Left renal cortex interstitium (tissue), 4 donors: ENCODE measurements at regions not wholly inside any gene's neighbourhood (a gene's known extent, or its start where the extent isn't known, plus 50 kb on each side); places are given as distances from the start of the nearest gene placed in this dataset.
"Not testable (repeated sequence)": the region's sequence is repeated elsewhere in the genome, so short reads cannot be mapped to it uniquely, and the experiment has no call there.

Experiments
- DNase-seq, 4 donors: peaks; one replicate each; pipeline ENCODE4 v3.0.0-alpha.2; 2013; ENCODE audit warnings: low read depth in 4 of 4, low spot score in 2 of 4, missing footprints in 1 of 4

DNA sequence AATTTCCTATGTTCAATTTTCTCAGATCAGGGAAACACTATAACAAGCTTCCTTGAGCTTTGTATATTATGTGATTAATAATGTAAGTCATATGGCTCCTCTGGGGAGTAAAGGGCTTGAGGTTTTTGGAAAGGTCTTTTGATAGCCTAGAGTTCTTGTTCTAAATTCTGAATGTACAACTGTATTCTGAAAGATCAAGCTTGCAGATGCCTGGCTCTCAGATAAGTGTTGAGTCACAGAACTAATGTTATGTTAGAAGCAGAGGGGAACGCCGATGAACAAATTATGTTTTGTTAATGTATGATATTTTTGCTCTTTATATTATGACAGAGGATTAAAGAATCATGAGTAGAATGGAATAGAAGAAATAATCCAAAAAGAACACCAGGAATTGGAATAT, 170.1 kb downstream of the RPRM start:
- no peak for DNase-seq

DNA sequence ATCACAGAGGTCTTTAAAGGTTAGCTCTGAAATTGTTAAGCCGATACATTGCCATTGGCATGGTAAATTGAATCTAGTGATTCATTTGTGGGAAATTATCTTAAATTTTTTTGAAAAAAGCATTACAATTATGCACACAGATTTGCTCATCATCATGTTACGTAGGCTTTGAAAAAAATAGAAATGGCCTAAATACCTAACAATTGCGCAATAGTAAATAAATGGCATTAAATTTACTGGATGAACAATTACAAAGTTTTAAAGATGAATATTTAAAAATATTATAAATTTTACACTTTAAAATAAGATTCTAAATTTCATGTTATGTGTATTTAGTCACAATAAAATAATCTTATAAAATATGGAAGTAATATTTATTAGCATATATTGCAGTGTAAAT, 171.3 kb downstream of the RPRM start:
- DNase-seq: no peak

DNA sequence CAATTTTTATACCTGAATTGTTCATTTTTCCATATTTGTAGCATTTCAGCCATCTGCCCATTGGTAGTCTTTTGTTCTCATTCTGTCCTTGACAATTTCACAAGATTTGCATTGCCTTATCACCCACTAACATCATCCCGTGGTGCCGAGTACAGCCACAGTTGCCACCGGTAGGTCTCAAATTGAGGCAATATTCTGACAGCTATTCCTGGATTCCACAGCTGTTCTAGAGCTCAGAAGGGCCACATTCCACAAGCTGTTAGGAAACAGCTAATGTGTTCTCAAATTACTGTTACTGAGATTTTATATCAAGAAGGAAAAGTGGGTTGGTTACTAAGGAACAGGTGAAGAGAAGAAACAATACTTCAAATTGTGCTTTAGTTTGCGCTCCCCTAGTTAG, 178.8 kb downstream of the RPRM start:
- DNase-seq: no peak

DNA sequence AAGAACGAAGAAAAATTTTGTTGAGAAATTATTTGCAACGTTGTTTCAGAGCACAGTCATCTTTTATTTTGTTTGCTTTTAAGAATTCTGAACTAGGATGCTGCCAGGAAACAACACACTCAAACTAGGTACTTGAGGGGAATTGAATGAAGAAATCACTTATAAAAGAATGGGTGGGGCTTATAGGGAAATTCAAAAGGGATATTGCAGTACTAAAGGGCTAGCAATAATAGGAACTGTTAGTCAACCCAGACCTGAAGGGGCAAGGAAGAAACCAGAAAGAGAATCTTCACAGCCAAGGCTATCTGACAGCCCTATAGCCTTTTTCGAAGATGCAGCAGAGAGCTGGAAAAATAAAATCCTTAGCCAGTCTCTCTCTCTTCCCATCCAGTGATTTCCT, 179.3 kb downstream of the RPRM start:
- DNase-seq: no peak

DNA sequence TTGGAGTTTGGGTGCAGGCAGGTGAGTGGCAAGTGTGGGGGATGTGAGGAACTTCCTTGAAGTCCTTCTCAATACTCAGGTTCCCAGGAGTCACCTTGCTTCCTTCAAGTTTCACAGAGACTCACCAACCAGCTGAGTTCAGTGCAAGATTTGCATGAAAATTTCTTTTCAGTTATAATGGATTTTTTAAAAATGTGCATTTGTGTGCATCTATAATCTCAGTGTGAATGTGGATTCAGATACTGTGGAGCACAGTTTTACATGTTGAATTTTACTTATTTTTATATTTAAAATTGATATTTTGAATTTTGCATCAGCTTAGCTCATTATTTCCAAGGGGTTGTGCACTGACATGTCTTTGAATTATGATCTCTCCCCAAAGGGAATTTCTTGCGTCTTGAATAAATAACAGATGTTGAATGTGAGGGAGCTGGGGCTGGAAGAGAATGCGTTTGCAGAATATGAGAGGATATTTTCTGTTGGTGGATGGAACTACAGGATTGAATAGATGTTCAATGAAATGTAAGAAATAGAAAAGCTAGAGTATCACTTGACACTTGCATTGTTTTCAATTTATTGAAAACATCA, 184.3 kb downstream of the RPRM start:
- DNase-seq: no peak

DNA sequence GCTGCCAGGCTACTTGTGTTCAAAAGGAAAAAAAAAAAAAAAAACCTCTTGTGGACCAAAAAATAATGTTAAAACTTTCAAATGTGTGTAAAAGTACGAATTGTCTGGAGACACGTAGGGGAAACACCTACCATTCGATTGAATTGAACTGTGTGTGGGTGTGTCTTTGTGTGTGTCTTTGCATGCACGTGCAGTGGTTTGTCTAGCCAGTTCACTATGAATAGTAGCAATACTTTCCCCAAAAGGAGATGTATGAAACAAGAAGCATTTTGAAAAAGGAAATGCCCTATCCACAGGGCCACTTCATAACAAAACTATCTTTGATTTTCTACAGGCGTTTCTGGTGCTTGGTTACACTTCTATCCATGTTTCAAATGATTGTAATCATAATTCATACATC, 186.8 kb downstream of the RPRM start:
- DNase-seq: no peak

DNA sequence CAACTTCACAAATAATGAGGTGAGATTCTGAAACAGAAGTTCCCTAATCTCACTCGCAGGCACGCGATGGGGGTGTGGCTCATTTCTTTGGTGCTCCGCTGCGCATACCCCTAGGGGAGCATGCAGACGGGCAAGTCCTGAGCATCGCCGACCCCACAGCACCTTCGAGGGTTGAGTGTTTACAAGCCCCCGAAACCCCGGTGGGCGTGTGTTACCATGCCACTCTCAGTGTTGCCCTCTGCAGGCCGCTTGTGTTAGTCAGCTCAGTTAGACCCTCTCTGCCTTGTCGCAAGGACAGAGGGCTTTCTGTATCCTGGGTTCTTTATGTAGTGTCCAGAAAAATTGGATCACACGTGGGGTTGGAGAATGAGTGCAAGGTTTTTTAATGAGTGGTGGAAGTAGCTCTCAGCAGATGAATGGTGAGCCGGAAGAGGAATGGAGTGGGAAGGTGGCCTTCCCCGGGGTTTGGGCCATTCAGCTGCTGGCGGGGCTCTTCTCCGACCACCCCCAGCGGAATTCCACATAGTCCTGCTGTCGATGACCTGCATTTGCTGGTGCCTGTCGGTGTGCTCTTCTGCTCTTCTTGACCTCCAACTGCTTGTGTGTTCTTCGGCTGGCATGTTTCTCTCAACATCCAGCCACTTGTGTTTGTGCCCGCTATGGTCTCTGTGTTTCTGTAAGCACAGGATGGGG, 191.3 kb downstream of the RPRM start:
- no peak for DNase-seq

DNA sequence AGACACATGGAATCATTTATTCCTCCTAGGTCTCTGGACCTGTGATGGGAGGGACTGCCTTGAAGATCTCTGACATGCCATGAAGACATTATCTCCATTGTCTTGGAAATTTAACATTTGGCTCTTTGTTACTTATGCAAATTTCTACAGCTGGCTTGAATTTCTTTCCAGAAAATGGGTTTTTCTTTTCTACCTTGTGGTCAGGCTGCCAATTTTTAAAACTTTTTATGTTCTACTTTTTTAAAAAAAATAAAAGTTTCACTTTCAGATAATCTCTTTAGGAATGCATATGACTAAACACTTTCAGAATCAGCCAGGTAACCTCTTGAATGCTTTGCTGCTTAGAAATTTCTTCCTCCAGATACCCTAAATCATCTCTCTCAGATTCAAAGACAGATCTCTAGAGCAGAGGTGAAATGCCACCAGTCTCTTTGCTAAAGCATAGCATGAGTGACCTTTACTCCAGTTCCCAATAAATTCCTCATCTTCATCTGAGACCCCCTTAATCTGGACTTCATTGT, 209.6 kb downstream of the RPRM start:
- DNase-seq: no peak

DNA sequence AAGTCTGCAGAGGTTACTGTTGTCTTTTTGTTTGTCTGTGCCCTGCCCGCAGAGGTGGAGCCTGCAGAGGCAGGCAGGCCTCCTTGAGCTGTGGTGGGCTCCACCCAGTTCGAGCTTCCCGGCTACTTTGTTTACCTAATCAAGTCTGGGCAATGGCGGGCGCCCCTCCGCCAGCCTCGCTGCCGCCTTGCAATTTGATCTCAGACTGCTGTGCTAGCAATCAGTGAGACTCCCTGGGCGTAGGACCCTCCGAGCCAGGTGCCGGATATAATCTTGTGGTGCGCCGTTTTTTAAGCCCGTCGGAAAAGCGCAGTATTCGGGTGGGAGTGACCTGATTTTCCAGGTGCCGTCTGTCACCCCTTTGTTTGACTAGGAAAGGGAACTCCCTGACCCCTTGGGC, 221.7 kb downstream of the RPRM start:
- DNase-seq: not testable (repeated sequence)

DNA sequence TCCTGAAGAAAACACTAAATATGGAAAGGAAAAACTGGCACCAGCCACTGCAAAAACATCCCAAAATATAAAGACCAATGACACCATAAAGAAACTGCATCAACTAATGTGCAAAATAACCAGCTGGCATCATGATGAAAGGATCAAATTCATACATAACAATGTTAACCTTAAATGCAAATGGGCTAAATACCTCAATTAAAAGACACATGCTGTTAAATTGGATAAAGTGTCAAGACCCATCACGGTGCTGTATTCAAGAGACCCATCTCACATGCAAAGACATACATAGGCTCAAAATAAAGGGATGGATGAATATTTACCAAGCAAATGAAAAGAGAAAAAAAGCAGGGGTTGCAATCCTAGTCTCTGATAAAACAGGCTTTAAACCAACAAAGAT, 231.9 kb downstream of the RPRM start:
- not testable (repeated sequence) for DNase-seq

DNA sequence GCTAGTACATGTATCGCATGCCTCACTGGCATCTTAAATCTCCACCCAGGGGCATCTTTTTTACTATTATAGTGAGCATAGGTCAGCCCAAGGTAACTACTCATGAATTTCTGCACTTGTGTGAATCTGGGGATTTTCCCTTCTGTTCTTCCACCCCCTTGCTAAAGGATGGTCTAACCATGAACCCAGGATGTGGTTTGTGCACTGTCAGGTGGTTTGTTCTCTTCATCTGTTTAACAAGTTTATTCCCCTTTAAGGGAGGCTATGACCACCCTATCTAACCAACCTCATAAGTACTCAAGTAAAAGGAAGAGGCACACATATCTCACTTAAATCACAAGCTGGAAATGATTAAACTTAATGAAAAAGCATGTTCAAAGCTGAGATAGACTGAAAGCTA, 243.0 kb downstream of the RPRM start:
- DNase-seq: no peak

DNA sequence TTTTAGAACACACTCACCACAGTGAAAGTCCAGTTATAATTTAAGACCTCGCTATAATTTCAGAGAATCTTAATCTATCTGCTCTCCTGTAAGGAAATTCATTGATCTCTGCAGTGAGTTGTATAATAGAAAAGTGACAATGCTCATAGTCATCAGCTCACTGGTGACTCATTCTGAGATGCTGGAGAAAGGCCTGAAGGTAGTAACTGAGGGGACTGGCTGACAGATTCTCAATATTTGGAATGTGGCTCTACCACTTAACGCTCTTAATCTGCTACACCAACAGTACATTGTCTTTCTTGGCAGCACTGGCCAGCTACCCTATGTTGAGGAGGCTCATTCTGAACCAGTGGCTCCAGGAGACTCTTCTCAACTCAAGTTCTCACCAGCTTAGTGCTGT, 246.1 kb downstream of the RPRM start:
- no peak for DNase-seq

DNA sequence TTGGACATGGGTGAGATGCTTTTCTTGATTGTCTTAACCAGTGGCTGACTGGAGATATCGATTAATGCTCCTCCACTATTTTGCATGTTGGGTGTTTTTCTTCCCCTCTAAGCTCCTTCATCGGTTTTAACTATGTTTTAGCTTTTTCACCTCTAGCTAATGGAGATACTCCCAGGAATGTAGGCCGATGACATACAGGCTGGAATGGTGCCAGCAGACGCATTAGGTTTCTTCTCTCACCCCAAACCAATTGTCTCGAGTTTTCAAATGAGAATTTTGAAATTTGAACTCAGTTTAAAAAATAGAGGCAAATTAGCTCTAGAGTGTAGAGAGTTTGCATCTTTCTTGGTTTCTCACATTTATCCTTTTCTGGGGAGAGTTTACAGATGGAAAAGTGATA, 247.6 kb downstream of the RPRM start:
- DNase-seq: peak in 1 of 4 donors; percentile 8

DNA sequence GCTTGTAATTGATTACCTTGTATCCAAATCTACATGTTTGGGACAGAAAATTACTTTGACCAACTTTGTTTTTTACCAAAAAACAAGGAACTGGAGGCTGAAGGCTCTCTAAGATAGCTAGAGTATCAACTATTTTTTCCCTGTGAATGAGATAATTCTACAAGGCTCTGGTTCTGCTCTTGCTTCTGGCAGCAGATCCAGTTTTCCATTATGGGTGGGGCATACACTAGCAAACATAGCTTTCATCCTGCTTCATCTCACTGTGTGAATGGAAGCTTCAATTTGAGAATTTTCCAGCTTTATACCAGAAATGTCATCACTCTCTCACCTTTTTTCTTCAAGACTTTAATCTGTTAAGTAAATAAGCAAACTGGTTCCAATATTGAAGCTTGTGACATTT, 249.7 kb downstream of the RPRM start:
- DNase-seq: no peak

DNA sequence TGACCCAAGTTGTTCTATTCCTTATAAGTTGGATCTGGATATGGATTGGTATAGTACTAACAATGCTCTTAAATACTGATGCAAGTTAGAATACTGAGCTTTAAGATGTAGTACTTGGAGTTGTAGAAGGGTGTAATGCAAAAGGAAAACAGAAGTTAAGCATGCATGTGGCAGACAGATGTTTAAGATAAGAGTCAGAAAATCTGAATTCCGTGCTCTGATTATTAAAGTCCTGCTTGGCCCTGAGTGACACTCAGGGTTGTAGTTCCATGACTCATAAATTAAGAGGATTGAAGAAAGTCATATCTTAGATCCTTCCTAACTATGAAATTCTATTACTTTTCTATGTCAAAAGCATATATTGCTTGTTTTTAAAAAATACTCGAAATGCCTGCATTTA, 250.6 kb downstream of the RPRM start:
- no peak for DNase-seq

DNA sequence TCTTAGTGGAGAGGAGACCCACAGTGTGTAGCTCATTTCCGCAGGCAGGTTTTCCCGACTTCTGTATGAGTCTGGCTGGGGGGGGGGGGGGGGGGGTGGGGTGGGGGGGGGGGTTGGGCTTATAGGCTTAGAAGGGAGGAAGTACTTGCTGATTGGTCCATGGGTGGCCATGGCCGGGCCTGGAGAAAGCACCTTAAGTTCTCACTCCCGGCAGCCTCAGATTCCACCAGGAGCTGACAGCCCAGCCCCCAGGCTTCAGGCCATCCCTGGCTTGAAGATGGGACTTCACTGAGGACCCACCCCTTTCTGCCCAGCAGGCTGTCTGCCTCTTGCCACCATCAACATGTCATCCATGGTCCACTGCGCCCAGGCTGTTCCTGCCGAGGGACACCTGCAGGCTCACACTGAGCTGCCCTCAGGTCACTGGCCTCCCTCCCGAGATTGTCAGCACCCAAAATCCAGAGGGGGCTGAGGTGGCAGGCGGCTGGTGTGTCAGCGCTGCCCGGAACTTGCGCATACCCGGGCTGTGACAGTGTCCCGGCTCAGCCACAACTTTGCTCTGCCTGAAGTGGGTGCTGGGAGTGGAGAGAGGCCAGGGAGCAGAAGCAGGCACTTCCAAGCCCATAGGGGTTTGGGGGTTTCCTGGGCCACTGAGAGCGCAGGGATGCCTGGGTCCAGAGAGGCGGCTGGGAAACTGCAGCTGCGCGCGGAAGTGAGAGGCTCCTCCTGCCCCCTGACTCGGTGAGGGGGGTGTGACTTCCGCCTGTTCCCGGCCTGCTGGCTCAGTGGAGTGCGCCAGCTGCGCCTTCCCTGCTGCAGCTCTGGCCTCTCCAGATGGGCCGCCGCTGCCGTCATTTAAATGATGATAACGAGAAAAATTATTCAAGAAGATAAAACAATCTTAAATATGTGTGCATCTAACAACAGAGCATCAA, 256.1 kb downstream of the RPRM start:
- DNase-seq: no peak

DNA sequence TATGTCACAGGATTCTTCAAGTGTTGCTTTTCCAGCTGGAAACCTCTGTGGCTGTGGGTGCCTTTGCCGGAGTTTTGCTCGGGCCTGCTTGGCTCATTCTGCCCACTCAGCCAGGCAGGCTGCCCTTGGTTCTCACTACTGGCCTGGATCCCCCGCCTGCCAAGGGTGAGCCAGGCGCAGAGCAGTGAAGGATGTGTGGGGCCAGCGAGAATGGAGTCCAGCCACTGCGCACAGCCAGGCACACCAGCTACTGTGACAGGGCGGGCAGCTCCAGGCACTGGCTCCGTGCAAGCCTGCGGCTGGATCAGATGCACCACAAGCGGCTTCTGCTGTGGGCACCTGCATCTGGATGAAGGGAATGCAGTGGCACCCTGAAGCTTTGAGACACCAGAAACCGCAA, 257.1 kb downstream of the RPRM start:
- no peak for DNase-seq

DNA sequence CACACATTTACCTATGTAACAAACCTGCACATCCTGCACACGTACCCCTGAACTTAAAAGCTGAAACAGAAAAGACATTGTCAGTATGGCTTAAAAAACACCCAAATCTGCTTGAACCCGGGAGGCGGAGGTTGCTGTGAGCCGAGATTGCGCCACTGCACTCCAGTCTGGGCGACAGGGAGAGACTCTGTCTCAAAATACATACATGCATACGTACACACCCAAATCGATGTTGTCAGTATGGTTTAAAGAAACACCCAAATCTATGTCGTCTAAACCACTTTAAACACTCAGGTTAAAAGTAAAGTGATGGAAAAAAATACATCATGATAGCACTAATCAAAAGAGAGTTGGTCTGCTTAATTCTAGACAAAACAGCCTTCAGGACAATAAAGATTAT, 257.5 kb downstream of the RPRM start:
- DNase-seq: no peak

DNA sequence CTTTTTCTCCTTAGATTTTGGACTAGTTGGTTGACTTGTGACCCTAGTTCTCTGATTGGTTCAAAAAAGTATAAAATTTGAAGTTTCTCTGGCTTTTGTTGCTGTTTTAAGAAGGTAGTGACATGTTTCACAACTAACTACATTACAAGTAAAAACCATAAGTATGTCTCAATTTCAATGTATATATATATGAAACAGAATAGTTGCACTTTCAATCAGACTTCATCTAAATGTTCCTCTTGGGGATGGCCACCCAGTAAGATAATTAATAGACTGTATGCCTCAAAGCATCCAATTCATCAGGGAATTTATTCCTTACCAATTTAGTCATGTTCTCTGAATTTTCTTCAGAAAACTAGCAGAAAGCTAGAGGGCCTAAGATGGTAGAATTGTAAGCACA, 259.7 kb downstream of the RPRM start:
- no peak for DNase-seq

DNA sequence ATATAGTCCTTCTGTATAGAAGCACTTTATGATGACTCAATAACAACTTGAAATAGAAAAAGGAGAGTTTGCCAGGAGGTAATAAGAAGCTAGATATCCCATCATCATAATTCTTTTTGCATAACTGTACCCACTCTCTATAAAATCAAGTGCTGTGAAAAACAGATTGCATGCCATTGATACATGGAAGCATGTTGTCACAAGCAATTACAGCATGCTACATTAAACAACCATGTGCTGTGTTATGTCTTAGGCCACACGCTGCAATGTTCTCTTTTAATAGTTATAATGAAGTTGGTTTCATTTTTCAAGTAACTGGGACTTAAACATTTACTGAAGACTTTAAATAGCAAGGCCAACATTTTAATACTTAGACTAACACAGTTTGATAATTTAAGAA, 264.2 kb downstream of the RPRM start:
- no peak for DNase-seq

DNA sequence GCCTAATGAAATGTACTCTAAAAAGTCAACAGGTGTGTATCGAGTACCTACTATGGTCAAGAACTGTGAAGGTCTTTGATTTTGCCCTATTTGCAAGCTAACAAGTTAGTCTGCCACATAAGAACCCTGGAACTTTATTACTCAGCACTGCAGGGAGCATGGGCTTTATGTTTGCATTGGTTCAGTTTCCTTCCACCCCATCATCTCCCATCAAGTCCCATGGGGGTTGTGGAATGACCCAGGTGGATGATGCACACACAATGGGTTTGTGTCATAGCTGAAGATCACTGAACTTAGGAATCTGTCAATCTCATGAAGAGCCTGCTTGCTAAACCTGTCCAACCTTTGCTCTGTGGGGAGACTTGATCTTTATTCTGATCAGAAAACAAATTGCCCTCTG, 265.5 kb downstream of the RPRM start:
- no peak for DNase-seq
